Fibroblast of the aortic adventitia (primary cell): ENCODE measurements at regions not wholly inside any gene's neighbourhood (a gene's known extent, or its start where the extent isn't known, plus 50 kb on each side); places are given as distances from the start of the nearest gene placed in this dataset.

Source experiments
- DNase-seq: peaks from one replicate; pipeline ENCODE4 v3.0.0-alpha.2; 2010; ENCODE audit warnings: low read depth
- H3K4me3 ChIP-seq: 2 replicates; pipeline ENCODE4 v1.5.1; 2011; ENCODE audit warnings: low read depth, mild to moderate bottlenecking, control low read depth, low read length, moderate library complexity
- TF ChIP-seq, protein P1 (sequence below): IDR thresholded peaks from 2 replicates; pipeline ENCODE4 v1.5.1; 2011; ENCODE audit warnings: mild to moderate bottlenecking, low read length, control low read depth, inconsistent platforms; ENCODE audit not compliant: insufficient read depth

GRCh38 chr1:58032611-58033073 is 513.9 kb downstream of the OMA1 start:
- H3K4me3 ChIP-seq = no peak overlapping the region
- DNase-seq = no peak
- TF ChIP-seq, protein P1, sequence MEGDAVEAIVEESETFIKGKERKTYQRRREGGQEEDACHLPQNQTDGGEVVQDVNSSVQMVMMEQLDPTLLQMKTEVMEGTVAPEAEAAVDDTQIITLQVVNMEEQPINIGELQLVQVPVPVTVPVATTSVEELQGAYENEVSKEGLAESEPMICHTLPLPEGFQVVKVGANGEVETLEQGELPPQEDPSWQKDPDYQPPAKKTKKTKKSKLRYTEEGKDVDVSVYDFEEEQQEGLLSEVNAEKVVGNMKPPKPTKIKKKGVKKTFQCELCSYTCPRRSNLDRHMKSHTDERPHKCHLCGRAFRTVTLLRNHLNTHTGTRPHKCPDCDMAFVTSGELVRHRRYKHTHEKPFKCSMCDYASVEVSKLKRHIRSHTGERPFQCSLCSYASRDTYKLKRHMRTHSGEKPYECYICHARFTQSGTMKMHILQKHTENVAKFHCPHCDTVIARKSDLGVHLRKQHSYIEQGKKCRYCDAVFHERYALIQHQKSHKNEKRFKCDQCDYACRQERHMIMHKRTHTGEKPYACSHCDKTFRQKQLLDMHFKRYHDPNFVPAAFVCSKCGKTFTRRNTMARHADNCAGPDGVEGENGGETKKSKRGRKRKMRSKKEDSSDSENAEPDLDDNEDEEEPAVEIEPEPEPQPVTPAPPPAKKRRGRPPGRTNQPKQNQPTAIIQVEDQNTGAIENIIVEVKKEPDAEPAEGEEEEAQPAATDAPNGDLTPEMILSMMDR = no peak

GRCh38 chr1:58031416-58031815 is 515.1 kb downstream of the OMA1 start:
- TF ChIP-seq, protein P1 = no peak
- no peak overlapping the region for H3K4me3 ChIP-seq
- no peak for DNase-seq

- TF ChIP-seq, protein P1 = no peak
- no peak for DNase-seq
- no peak overlapping the region for H3K4me3 ChIP-seq
Observed at GRCh38 chr1:58030456-58030855, 516.1 kb downstream of the OMA1 start.

DNA sequence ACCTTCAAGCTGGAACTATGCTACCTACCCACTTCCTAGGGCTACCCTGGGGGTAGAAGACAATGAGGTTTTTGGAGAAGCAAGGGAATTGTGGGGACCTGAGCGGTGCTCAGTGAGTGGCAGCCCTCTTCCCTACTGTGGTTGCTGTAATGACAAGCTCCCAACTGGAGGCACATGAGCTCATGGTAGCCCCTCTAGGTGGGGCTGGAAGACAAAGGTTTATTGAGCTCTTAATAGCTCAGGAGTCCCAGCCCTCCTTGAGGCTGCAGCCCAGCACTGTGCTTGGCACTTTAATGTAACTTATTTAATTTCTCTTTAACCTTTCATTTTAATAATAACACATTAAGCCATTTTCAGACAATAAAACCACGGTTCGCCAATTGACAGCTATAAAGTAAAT is 528.9 kb downstream of the OMA1 start:
- no peak overlapping the region for H3K4me3 ChIP-seq
- DNase-seq = no peak
- TF ChIP-seq, protein P1 = no peak

DNA sequence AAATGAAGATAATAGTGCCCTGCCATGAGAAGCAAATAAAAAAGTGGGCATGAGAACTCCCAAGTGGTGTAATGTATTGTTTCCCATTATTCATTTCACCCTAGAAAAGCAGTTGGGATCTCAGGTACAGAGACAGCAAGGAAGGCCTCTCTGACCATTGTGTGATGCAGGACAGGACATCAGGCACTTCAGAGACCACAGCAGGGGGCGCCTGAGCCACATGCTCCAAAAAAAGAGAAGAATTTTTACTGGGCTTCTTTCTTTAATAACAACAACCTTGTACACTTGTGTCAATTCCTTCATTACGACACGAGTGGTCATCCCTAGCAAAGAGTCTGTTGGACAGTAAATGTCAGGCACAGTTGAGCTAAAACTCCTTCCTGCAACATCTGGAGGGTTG is 533.3 kb downstream of the OMA1 start:
- no peak for DNase-seq
- H3K4me3 ChIP-seq = no peak overlapping the region

DNA sequence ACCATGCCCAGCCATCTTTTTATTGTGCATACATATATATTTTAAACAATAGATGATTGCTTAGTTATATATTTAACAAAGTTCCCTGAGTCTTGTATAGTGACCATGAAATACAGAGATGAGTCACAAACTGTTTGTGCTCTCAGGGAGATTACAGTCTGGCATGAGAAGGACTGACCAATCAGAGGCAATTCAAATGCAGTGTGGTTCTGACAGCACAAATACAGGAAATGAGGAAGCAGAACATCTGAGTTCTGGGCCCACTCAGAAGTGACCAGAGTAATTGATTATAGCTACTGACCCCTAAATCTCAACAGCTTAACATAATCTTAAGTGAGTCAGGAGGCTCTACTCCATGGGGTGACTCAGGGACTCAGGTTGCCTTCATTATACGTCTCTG is 534.5 kb downstream of the OMA1 start:
- TF ChIP-seq, protein P1 = no peak
- no peak overlapping the region for H3K4me3 ChIP-seq
- no peak for DNase-seq

More for the DNA sequence above, 533.3 kb downstream of the OMA1 start:
- TF ChIP-seq, protein P1 = no peak

GRCh38 chr1:58006421-58007046 is 540.0 kb downstream of the OMA1 start:
- TF ChIP-seq, protein P1 = no peak
- DNase-seq = no peak
- no peak overlapping the region for H3K4me3 ChIP-seq
